ENCODE measurements at regions not wholly inside any gene's neighbourhood (a gene's known extent, or its start where the extent isn't known, plus 50 kb on each side); places are given as distances from the start of the nearest gene placed in this dataset.

DNA sequence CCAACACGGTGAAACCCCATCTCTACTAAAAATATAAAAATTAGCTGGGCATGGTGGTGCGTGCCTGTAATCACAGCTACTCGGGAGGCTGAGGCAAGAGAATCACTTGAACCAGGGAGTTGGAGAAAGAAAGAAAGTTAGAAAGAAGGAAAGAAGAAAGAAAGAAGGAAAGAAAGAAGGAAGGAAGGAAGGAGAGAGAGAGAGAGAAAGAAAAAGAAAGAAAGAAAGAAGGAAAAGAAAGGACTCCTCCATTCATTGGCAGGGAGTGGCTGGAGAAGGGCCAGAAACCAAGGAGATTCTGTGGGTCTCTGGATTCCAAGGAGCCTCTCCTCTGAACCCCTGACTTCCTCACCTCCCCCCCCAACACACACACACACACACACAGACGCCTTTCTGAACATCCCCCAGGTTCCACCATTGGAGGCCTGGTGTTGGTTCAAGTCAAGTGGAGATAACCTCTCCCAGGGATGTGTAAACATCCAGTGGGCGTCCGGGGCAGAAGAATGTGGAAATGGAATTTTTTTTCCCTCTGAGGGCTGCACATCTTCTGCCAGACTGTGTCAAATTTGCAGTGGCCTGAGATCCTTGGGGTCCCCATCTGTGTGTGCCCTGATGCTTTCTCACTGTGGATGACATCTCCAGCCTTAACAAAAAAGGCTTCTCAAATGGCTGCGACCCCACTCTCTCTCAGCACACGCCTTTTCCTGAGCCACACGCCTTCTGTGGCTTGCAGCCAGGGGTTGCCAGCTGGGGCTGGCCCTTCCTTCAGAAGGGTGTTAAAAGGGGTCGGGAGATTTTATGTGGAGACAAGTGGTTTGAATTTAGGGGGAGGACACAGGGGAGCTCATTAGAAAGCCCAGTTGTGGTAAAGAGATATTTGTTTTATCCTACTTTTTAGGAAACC lies 109.3 kb upstream of the HAND1 start:
- no peak for DNase-seq

DNA sequence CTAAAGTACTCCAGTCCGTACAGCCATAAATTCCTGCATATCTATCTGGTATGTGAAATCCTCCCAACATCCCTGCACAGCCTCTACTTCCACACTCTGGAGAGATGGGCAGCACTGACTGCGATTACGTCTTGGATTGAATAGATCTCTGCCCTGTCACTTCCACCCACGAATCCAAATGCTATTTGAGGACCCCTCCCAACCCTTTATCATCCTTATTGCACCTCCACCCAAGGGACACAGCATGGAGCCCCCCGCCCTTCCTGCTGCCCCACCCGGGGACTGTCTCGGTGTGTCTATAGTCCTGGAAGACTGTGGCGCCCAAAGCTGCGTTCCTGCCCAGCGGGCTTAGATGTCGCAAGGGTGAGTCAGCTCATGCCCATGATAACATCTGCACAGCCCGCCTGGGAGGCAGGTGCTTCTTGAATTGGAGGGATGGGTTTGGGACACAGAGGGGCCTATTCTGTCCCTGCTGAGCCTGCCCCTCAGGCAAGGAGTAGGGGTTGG lies 105.7 kb upstream of the HAND1 start:
- no peak for DNase-seq

DNA sequence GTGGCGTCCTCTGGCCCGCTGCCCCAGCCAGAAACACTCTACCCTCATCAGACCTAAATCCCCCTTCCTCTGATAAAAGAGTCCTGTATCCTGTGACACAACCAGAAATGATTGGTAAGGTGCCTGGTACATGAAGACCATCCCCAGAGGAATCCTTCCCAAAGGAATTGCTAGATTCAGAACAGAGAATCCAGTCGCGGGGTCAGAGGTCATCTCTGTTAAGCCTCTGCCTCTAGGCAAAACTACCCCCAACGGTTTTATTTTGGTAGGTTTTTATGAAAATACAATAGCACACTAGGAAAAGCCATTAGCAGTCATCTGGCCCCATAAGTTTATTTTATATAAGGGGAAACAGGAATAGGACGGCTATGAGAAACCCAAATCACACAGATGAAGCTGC lies 102.4 kb upstream of the HAND1 start:
- no peak for DNase-seq

DNA sequence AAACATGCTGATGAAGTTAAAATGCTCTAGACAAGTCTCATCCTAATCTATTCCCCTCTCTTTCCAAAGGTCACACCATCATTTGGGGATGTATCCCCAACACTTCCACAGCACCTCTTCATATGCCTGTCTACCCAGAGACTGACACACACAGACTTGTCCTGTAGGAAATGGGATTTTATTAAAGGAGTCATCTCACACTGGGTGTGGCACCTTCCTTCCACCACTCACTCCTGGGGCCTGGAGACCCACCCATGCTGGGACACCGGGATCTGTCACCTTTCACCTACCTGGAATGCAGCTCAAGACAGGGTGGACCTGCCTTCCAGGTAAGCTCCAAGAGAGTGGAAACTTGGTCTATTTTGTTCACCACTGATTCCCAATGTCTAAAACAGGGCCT lies 99.4 kb upstream of the HAND1 start:
- DNase-seq, result no peak

DNA sequence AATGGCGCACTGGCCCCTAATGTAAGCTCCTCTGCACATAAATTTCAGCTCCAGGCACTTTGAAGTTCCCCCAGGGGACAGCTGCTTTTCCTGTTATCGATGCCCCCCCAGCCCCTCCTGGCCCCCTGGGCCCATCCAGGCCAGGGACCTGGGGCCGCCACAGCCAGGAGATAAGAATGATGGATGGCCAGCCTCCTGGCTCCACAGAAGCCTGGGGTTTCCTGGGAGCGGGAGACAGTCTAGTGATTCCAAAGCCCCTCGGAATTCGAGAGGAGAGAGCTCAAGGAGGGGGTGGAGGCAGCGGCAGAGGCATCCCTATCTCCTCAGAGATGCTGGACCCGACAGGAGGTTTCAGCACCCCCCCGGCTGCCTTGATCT lies 98.4 kb upstream of the HAND1 start:
- no peak for DNase-seq

DNA sequence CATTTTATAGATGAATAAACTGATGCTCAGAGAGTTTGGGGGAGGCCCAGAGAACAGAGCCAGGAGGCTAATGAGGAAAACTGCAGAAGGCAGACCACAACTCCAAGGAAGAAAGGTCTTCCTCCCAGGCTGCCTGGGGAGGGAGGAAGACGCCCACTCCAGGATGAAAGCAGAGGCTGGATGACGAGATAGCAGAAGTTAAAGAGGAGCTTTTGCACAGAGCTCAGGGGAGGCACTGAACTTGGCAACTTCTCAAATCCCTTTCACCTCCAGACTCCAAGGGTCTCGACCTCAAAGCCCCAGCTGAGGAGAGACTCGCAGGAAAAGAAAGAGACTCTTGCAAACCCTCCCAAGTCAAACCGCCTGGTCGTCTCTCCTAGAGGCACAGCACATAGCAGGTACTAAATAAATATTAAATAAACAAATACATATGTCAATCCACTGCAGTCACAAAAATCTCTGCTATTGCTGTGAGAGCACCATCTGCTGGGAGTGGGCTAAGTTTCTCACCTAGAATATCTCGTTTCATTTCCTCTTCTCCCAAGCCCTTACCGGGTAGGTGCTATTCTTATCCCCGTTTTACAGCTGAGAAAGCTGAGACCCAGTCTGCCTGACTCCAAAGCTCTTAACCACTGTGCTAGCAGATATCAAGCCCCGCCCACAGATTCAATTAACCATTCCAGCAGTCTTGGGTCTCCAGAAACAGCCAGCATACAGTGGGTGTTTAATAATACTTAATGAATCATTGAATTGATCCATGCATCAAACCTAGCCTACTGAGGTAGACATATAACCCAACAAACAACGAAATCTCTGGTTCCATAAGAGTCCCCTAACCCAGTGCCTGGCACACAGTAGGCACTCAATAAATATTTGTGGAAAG lies 97.8 kb upstream of the HAND1 start:
- no peak for DNase-seq

DNA sequence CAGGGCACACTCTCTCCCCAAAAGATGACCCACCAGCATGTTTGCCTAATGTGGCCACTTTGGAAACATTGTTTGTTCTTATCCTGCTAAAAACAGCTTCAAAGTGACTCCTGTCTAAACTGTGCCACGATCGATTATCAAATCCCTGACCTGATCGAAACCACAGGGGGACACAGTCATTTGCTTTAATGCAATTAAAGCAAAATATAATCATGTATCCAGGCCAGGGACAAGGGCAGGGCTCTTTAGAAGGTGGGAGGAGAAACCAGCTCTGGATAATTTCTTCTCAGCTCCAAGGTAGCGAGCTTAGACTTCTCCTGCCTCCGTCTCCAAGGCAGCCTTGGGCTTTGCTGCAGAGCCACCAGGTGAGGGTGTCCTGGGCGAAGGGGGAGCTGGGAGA lies 95.0 kb upstream of the HAND1 start:
- no peak for DNase-seq

DNA sequence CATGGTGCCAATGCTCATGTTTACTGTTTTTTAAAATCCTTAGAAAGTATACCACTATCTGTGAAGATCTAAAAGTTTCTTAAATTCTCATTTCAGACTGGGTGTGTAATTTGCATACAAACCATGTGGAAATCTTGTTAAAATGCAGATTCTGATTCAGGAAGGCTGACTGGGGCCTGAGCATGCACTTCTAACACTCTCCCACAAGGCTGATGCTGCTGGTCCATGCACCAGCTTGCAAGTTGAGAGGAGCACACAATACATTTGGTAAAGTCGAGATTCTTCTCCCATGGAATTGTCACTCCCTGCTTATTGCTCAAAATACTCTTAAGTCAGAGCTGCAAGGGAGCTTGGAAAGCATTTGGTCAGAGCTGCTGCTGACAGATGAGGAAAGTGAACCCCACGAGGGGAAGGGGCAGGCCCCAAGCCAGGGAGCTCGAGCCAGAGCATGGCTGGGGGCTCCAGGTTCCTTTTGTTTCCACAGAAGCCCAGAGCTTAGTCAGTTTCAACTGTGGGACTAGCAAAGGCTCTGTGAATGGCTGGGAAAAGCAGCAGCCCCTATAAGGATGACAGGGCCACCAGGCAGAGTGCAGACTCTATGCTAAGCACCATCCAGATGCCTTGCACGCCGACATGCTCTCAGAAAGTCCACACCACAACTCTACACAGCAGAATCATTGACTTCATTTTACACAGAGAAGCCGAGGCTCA lies 93.5 kb upstream of the HAND1 start:
- DNase-seq, result no peak

DNA sequence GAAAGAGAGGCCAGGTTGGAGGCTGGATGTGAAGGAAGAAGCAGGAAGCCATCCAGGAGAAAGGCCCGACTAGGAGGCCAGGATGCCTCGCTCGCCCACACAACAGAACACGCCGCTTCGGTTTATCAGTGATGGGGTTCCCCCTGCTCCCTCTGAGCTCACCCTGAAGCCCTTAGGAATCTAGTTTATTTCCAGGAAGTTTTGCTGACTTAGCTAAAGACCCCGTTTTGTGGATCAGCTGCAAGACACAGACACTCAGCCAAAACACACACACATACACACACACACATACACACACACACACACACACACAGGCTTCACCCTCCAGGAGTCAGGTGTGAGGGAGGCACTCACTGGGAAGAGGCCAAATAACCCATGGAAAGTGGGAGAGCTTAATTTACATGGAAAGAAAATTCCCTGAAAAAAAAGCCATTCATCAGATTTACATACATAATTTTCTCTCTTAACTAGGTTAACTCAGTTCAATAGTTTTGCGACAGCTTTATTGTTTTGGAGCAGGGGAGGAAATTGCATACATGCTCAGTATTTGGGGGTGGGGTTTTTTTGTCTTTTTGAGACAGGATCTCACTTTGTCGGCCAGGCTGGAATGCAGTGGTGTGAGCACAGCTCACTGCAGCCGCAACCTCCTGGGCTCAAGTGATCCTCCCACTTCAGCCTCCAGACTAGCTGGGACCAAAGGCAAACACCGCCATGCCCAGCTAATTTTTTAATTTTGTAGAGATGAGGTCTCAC lies 92.7 kb upstream of the HAND1 start:
- no peak for DNase-seq

DNA sequence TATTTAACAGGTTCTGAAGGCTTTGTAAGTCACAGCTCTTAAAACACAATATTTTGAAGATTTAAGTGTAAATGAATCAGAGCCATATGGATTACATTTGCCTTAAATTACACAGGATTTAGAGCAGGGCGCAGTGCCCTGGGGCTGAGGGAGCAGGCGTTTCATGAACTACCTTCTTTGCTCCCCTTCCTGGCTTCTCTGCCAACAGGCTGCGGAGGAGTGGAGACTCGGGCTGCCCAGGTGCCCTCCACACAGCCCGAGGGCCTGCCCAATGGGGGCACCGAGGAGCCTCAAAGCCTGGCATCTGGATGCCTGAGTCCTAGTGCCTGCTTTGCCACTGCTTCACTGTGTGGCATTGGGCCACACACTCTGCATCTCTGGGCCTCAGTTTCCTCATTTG lies 90.6 kb upstream of the HAND1 start:
- no peak for DNase-seq

DNA sequence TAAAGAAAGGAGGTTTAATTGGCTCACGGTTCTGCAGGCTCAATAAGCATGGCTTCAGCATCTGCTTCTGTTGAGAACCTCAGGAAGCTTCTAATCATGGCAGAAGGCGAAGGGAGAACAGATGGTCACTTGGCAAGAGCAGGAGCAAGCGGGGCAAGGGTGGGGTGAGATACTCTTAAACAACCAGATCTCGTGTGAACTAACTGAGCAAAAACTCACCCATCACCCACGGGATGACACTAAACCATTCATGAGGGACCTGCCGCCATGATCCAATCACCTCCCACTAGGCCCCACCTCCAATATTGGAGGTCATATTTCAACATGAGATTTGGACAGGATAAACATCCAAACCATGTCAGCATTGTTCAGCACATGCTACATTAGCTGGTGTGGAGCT lies 89.1 kb upstream of the HAND1 start:
- no peak for DNase-seq

DNA sequence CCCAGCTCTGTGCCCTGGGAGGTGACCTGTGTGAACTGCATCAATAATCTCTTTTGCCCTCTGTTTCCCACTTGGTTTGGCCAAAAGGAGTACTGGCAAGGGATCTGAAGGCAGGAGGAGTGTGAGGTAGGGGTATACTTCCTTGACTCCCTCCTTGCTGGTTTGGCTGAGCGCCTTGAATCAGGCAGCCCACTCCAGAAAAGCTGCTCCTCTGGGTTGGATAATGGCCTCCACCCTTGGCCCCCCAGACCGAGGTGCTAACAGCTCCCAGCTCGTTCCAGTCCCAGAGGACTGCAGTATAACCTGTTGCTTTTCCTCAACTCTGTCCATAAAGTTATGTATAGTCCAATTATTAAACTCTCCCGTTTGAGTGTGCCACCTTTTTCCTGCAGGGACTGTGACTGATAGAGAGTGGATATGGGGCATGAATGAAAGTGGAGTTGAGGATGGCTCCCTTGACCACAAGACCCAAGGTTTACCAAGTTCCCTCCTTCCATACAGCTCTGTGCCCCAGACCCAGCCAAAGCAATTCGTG lies 88.2 kb upstream of the HAND1 start:
- no peak for DNase-seq

DNA sequence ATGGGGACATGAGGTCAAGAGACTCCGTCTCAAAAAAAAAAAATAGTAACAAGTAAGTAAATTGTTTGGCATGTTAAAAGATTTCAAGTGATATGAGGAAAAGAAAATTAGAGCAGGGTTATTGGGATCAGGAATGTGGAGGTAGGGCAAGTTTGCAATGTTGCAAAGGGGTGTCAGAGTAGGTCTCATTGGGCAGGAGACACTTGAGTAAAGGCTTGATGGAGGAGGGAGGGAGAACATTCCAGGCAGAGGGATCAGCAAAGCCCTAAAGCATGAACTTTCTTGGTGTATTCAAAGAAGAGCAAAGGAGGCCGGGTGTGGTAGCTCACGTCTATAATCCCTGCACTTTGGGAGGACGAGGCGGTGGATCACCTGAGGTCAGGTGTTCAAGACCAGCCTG lies 87.1 kb upstream of the HAND1 start:
- DNase-seq, result no peak

DNA sequence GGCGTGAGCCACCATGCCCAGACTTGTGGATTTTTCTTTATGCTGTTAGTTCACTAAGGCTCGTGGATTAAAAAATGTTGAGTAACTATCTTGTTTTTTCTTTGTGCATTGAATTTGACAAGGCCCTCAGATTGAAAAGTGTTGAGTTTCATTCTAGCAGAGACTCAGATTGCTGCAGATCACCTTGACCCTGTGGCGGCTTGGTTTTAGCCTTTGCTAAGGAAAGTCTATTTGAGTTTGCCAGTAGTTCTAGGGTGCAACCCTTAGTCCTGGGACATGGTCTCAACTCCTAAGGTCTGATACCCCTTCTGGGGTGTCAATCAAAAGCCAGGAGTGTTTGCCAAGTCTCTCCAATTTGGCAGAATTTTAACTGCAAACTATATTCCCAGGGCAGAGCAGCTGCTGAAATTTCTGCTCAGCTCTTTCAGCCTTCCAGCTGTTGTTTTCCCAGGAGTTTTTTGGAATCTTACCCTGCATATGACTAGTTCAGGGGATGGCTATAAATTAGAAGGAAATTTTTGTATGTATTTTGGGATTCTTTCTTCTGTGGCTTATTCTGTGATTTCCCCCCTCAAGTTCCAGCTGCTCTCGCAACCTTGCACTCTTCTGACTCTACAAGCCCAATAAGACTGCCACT lies 84.3 kb upstream of the HAND1 start:
- no peak for DNase-seq

DNA sequence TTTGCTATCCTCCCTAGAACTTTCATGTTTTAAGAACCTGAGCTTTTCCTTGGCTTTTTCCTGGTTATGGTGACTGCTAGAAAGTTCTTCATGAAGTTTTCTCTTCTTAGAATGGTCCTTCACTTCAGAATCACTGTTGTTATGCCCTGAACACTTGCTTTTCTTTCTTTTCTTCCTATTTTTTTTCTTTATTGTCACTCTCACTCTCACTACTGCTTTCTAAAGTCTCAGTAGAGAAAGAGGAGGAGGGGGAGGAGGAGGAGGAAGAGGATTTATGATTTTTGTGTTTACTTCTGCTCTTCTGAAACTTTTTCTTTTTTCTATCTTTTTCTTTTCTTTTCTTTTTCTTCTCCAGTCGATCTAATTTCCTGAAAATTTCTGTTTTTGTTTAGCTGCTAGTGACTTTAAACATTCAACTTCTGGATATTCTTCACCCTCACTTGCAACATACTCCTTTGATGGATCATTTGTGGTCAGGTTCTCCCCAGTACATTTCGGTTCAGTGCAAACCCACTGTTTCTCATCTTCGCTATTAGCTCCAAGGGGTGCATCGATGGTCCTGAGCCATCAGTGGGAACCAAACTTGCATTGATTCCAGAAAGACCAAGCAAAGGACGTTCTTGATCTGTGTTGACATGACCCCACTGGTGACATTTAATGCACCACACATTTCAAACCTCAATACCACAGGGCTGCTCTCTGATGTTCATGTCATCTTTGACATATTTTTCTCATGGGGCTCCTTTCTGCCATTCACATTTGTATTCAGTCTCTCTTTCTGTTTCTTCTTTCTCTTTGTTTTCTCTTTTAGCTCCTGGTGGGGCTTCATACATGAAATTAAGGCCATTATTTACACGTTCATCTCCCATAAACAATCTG lies 81.6 kb upstream of the HAND1 start:
- no peak for DNase-seq

DNA sequence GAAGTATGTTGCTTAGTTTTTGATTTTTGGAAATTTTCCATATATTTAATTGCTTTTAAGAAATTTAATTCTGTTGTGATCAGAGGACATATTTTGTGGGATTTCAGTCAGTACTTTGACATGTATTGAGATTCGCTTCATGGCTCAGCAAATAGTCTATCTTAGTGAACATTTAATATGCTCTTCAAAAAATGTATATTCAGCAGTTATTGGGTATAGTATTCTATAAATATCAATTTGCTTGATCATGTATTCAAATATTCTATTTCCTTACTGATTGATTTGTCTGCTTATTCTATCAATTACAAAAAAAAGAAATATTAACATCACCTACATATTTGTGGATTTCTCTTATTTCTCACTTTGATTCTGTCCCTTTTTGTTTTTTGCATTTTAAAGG lies 79.5 kb upstream of the HAND1 start:
- DNase-seq, result no peak

DNA sequence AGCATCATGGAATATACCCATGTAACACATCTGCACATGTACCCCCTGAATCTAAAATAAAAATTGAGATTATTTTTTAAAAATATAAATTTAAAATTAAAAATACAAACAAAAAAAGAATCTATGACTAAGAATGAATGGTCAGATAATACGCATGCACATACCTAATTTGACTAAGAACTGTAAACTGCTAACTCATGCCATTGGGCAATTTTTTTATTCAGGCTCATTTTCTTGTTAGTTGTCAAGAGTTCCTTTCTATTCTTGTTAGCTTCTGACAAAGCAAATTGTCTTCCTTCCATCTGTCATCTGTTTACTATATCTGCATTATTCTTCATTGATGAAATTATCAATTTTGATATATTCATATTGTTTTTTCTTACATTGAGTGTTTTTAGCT lies 69.5 kb upstream of the HAND1 start:
- DNase-seq, result no peak

DNA sequence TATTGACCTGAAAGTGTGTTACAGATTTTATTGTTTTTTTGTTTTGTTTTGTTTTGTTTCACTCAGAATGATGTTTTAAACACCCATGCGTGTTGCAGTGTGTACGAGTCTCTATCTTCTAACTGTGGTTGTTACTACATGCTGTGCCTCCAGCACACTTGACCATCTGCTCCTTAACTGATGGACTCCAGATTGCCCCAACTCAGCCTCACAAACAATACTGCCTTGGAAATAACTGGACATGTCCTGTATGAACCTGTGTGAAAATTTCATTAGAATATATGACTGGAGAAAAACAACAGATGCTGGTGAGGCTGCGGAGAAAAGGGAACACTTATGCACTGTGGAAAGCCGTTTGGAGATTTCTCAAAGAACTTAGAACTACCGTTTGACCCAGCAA lies 68.7 kb upstream of the HAND1 start:
- DNase-seq, result no peak

DNA sequence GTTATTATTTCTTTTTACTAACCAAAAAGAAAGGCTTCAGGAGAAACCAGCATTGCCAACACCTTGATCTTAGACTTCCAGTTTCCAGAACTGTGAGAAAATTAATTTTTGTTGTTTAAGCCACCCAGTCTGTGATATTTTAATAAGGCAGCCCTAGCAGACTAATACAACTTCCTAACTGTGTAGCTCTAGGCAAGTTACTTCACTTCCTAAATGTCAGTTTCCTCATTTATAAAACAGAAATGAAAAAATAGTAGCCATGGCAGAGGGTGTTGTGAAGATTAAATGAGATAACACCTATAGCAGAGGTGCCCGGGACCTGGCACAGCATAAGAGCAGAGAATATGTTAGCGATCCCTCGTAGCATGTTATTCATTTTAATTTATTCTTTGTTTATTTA lies 66.6 kb upstream of the HAND1 start:
- no peak for DNase-seq

DNA sequence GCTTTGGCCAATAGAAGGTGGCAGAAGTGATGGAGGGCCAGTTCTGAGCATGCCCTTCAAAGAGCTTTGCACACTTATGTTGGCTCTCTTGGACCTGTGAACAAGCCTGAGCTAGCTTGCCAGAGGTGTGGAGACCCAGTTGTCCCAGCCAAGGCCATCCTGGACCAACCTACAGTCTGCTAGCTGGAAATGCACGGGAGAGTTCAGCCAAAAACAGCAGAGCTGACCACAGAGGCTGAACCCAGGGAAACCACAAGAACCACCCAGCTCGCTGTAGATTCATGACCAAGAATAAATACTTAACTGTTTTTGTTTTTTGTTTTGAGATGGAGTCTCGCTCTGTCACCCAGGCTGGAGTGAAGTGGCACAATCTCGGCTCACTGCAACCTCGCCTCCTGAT lies 65.4 kb upstream of the HAND1 start:
- DNase-seq, result no peak

DNA sequence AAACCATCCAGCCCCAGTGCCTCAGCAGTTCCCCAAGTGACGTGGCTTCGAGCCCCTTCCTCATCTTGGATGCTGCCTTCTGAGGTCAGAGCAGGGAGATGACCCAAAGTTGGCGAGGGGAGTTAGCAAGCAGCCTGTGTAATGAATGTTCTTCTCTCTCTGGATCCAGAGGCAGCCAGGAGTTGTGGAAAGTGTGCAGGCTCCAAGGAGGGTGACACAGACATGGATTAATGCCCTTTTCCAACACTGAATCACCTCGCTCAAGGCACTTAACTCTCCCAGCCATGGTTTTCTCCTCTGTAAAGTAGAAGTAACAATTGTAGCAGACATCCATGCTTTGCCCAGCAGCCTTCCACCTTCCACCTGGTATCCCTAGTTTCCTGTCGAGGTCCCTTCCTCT lies 64.6 kb upstream of the HAND1 start:
- DNase-seq, result no peak

Measured in NCI-H1092 (cell line).